GM20000 (cell line): ENCODE measurements at regions not wholly inside any gene's neighbourhood (a gene's known extent, or its start where the extent isn't known, plus 50 kb on each side); places are given as distances from the start of the nearest gene placed in this dataset.

ENCODE experiments used
- DNase-seq: peaks from one replicate; pipeline ENCODE4 v3.0.0; 2012; ENCODE audit warnings: low spot score
- TF ChIP-seq, protein P1 (sequence below): IDR thresholded peaks from 2 replicates; pipeline ENCODE4 v1.5.1; 2012; ENCODE audit warnings: mild to moderate bottlenecking, control low read depth; ENCODE audit errors: extremely low read depth, missing control alignments

DNA sequence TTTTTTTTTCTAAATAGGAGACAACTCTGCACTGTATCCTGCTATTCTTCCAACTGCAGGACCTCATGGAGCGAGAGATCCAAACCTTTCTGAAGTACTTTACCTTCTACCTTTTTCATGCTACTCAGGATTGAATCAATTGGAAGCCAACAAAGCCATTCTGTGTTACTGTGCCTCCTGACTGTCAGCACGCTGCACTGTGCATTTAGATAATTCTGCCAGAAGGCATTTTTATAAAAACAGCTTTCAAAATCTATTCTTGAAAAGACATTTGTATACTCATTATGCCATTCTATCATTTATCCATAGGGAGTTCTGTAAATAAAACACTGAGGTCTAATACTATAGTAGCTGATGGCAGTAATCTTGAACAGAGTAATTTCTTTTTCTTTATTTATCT lies 142.8 kb downstream of the SLIT2 start:
- DNase-seq = no peak
- TF ChIP-seq, protein P1, sequence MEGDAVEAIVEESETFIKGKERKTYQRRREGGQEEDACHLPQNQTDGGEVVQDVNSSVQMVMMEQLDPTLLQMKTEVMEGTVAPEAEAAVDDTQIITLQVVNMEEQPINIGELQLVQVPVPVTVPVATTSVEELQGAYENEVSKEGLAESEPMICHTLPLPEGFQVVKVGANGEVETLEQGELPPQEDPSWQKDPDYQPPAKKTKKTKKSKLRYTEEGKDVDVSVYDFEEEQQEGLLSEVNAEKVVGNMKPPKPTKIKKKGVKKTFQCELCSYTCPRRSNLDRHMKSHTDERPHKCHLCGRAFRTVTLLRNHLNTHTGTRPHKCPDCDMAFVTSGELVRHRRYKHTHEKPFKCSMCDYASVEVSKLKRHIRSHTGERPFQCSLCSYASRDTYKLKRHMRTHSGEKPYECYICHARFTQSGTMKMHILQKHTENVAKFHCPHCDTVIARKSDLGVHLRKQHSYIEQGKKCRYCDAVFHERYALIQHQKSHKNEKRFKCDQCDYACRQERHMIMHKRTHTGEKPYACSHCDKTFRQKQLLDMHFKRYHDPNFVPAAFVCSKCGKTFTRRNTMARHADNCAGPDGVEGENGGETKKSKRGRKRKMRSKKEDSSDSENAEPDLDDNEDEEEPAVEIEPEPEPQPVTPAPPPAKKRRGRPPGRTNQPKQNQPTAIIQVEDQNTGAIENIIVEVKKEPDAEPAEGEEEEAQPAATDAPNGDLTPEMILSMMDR = no peak

DNA sequence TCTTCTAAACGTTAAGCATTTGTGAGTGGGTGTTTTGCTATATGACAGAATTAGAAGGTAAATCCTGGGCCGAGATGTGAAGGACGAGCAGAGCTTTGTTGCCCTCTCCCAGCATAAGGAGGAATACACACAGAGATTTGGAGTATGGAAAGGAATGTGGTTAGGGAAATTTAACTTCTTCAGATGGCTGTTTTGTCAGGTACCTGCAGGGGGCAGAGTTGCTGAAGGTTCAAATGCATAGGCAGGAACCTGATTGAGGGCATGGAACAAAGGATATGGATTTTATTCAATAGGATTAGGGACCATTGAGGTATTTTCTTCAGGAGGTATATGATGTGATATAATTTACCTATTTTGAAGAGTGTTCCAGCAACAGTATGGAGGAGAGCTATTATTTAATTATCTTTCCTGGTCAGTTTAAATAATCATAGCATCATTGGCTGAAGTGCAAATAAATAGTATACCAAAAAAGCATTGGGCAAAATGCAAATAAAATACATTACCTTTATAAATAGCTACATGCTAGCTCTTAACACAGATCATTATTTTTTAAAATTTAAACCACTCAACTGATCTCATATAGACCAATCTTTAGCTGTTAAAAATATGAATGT lies 143.6 kb downstream of the SLIT2 start:
- DNase-seq = peak; percentile 5
- TF ChIP-seq, protein P1 = peak; percentile 57

DNA sequence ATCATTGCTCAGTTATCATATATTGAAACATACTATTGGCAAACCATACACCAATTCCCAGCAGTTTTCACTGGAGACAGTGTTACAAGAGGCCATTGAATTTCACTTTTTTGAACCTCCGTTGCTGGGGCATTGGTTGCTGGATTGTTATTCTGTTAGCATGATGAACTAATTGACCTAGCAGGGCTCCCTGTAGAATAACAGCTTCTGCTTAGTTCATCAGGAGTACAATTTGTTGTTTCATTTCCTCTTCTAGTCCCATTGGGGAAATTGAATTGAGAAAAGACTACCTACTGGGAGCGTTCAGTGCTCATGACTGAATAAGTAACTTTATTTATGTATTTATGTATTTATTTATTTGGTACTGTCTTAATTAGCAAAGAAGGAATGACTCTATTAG lies 151.6 kb downstream of the SLIT2 start:
- no peak for DNase-seq
- TF ChIP-seq, protein P1 = no peak

DNA sequence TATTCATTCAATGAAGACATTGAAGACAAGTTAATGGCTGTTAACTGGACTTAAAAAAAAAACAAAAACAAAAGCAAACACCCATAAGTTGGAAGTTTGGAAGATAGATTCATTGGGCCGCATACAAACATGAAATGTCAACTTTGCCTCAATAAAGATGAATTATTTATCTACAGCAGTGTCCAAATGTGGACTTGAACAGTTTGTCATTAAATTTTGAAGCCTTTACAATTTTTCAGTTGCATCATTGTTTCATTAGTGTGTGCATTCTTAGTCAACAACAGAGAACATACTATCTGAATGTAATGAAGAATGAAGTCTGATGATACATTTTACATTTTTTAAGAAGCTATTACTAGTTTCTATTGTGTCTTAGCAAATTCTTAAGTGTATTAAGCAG lies 152.1 kb downstream of the SLIT2 start:
- TF ChIP-seq, protein P1 = no peak
- DNase-seq = no peak

DNA sequence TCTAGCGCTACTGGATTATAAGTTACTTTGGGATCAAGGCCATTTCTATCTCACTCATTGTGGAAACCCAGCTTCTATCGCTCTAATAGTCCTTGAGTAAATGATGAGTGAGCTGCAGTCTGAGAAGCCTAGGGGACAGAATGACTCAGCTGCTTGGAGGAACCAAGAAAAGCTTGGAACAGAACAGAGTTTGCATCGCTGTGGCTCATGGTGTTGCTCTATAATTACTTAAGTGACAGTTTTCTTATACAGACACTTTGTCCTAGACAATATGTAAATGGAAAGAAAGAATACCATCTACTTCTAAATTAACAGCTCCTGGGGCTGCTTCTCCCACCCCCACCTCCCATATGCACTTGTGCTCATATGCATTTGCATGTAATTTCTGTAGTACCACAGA lies 156.9 kb downstream of the SLIT2 start:
- TF ChIP-seq, protein P1 = no peak
- DNase-seq = no peak

DNA sequence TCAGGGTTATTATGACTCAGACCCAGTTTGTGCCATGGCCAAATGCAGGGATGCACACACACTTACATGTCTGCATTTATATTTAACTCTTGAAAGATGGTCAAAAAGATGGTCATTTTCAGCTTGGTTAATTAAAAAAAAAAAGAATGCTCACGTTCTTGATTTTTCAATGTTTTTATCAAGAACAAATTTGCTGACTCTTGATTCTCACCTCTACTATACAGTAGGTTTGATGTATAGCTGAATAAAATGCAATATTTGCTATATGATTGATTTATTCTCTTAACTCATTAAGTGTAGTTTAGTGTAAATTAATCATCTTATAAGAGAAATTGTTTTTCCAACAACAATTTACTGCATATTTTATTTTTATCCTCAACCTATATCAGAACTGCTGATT lies 160.4 kb downstream of the SLIT2 start:
- TF ChIP-seq, protein P1 = no peak
- DNase-seq = no peak

DNA sequence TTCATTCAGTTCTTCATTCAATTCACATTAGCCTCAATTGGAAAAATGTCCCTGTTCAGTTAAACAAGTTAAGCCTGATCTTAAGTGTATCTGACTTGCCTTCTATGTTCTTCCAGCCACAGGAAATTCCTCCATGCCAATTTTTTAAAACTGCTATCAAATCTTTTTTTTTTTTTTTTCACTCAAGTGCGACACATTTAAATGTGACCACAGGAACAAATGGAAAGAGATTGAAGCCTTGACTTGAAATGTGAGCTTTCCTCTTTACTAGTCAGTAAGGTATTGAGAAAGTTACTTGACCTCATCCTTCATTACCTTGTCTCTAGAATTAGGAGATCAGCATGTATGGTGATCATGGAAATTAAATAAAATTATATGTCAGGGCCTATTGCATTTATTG lies 165.1 kb downstream of the SLIT2 start:
- TF ChIP-seq, protein P1 = no peak
- no peak for DNase-seq
